ENCODE measurements at regions not wholly inside any gene's neighbourhood (a gene's known extent, or its start where the extent isn't known, plus 50 kb on each side); places are given as distances from the start of the nearest gene placed in this dataset.
"Not testable (repeated sequence)": the region's sequence is repeated elsewhere in the genome, so short reads cannot be mapped to it uniquely, and the experiment has no call there.

DNA sequence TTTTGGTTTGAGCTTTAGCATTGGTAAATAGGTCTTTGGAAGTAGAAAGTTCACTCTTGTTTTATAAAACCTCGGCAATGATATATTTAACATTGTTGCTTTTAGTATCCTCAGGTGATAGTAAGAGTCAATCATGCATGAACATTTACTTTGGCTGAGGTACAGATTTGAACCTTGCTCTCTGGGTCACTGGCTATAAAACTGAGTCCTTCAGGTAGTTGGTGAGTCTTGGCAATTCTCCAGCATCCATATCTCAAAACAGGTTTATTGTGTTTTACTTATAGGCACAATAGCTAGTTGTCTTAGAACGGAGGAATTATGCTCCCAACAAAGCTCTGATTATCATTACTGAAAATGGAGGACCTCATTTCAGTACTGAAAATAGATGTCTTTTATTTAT is 75.1 kb downstream of the MAT2B start:
- TF ChIP-seq, protein P1, sequence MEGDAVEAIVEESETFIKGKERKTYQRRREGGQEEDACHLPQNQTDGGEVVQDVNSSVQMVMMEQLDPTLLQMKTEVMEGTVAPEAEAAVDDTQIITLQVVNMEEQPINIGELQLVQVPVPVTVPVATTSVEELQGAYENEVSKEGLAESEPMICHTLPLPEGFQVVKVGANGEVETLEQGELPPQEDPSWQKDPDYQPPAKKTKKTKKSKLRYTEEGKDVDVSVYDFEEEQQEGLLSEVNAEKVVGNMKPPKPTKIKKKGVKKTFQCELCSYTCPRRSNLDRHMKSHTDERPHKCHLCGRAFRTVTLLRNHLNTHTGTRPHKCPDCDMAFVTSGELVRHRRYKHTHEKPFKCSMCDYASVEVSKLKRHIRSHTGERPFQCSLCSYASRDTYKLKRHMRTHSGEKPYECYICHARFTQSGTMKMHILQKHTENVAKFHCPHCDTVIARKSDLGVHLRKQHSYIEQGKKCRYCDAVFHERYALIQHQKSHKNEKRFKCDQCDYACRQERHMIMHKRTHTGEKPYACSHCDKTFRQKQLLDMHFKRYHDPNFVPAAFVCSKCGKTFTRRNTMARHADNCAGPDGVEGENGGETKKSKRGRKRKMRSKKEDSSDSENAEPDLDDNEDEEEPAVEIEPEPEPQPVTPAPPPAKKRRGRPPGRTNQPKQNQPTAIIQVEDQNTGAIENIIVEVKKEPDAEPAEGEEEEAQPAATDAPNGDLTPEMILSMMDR (IDR thresholded peaks at IDR 0.05; ENCODE audit: low read depth, low read length), result no peak
- no peak for DNase-seq (ENCODE audit: low read depth in 1 of 2, low spot score in 1 of 2)
- no peaks in the 10 kb centered on the region for H3K9me3 ChIP-seq (ENCODE audit: low read depth)

DNA sequence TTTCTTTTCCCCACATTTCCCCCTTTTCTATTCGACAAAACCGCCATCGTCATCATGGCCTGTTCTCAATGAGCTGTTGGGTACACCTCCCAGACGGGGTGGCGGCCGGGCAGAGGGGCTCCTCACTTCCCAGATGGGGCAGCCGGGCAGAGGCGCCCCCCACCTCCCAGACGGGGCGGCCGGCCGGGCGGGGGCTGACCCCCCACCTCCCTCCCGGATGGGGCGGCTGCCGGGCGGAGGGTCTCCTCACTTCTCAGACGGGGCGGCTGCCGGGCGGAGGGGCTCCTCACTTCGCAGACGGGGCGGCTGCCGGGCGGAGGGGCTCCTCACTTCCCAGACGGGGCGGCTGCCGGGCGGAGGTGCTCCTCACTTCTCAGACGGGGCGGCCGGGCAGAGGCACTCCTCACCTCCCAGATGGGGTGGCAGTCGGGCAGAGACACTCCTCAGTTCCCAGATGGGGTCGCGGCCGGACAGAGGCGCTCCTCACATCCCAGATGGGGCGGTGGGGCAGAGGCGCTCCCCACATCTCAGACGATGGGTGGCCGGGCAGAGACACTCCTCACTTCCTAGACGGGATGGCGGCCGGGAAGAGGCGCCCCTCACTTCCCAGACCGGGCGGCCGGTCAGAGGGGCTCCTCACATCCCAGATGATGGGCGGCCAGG is 78.2 kb downstream of the MAT2B start:
- H3K36me3 ChIP-seq, result not testable (repeated sequence)

More for the DNA sequence above, 75.1 kb downstream of the MAT2B start:
- no peaks in the 10 kb centered on the region for H3K4me1 ChIP-seq (ENCODE audit: low read depth)
- no peak overlapping the region for H3K27ac ChIP-seq
- H3K36me3 ChIP-seq, result no peaks in the 10 kb centered on the region
- no peaks in the 10 kb centered on the region for H3K27me3 ChIP-seq
- H3K4me3 ChIP-seq, result no peak overlapping the region

DNA sequence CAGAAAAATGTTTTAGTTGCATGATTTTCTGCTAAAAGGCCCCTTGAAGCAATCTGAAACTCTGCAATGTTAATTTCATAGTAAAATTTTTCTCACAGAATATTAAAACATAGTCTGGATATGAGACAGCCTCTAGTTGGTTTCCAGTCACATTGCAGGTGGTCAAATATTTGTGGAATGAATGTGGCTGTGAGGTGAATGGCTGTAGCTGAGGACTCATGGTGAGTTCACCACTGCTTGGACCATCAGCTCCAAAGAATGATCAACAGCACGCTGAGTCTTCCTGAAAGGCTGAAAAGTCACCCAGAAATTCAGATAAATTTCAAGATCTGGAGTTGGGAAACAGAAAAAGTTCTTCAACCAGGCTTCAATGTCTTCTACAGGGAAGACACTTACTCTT is 79.8 kb downstream of the MAT2B start:
- Histone ChIP-seq H3K36me3 (no peaks in the 10 kb centered on the region), H3K9me3 (ENCODE audit: low read depth) (no peaks in the 10 kb centered on the region), H3K4me3 (no peak overlapping the region), H3K4me1 (ENCODE audit: low read depth) (no peaks in the 10 kb centered on the region), H3K27ac (no peak overlapping the region), H3K27me3 (no peaks in the 10 kb centered on the region)
- TF ChIP-seq, protein P1 (IDR thresholded peaks at IDR 0.05; ENCODE audit: low read depth, low read length), result no peak
- no peak for DNase-seq (ENCODE audit: low read depth in 1 of 2, low spot score in 1 of 2)

More for the DNA sequence above, 78.2 kb downstream of the MAT2B start:
- H3K27me3 ChIP-seq; H3K27ac ChIP-seq; H3K9me3 ChIP-seq (ENCODE audit: low read depth); H3K4me3 ChIP-seq; DNase-seq (ENCODE audit: low read depth in 1 of 2, low spot score in 1 of 2); H3K4me1 ChIP-seq (ENCODE audit: low read depth): not testable (repeated sequence)

DNA sequence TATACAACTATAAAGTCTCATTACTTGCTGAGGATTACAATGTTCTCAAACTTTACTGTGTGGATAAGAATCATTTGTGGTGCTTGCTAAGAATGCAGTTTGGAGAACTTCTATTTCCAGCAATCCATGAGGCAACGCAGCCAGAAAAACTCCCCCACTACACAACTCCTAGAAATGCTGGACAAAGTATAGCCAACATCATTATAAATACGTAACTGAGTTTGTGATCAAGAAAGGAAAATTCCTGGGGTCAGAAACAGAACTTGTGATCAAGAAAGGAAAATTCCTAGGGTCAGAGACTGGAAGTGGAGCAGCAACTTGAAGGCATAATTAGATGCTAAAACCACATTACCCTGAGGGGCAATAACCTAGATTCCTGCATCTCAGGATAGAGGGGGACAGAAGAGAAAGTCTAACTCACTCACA is 81.1 kb downstream of the MAT2B start:
- no peaks in the 10 kb centered on the region for H3K27me3 ChIP-seq
- no peak overlapping the region for H3K27ac ChIP-seq
- DNase-seq (ENCODE audit: low read depth in 1 of 2, low spot score in 1 of 2), result no peak

DNA sequence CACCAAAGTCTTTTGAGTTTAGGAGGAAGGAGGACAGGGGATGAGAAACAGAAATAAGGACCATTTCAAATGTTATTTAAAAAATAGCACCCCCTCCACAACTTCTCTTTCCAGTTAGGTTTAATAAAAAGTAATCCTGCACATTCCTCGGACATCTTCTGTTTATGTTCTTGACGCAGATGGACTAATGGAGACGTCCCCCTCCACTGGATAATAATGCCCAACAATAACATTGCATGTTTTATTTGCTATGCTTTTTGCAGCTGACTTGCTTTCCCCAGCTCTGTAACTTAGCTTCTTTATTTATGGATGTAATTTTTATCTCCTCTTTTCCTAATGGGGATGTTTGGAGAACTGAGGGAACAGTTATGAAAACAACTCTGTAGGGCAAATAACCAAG is 89.5 kb downstream of the MAT2B start:
- TF ChIP-seq, protein P1 (IDR thresholded peaks at IDR 0.05; ENCODE audit: low read depth, low read length), result no peak
- Histone ChIP-seq H3K36me3 (no peaks in the 10 kb centered on the region), H3K4me1 (ENCODE audit: low read depth) (peaks cover 3% of the 10 kb centered on the region)

More for the DNA sequence above, 81.1 kb downstream of the MAT2B start:
- TF ChIP-seq, protein P1 (IDR thresholded peaks at IDR 0.05; ENCODE audit: low read depth, low read length), result no peak
- H3K9me3 ChIP-seq (ENCODE audit: low read depth), result no peaks in the 10 kb centered on the region
- H3K4me3 ChIP-seq, result no peak overlapping the region
- H3K4me1 ChIP-seq (ENCODE audit: low read depth), result no peaks in the 10 kb centered on the region
- no peaks in the 10 kb centered on the region for H3K36me3 ChIP-seq

DNA sequence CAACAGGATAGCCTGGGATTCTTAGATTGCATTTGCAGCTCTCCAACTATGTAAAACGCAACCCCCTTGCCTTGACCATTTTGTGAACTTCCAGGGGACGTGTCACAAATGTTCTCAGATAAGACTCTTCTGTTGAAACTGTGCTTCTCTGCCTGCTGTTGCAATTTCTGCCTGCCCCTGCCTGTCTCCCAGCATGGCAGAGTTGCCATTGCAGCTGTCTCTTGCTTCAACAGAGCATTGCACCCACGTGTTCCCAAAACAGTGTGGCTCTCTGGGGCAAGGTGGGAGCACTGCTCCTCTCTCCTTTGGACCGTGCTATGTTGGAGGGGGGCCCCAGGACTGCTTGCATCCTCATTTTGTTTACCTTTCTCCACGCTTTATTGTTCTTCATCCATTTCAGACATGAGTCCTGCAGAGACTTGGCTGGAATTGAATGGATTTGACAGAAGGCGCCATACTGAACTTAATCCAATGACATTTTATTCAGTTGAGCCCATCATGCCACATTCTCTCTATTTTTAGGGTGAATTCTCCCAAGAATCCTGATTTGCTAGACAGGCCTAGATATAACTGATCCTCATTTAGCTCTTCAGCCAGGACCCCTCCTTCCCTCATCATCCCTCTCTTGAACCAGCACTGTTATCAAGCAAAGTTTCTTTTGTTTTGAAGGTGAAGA is 90.7 kb downstream of the MAT2B start:
- Histone ChIP-seq H3K4me3 (no peak overlapping the region), H3K27me3 (no peaks in the 10 kb centered on the region), H3K36me3 (no peaks in the 10 kb centered on the region)

More for the DNA sequence above, 89.5 kb downstream of the MAT2B start:
- DNase-seq (ENCODE audit: low read depth in 1 of 2, low spot score in 1 of 2), result no peak
- H3K27me3 ChIP-seq, result no peaks in the 10 kb centered on the region
- no peak overlapping the region for H3K27ac ChIP-seq
- H3K9me3 ChIP-seq (ENCODE audit: low read depth), result no peaks in the 10 kb centered on the region
- H3K4me3 ChIP-seq, result no peak overlapping the region

More for the DNA sequence above, 90.7 kb downstream of the MAT2B start:
- no peak for DNase-seq (ENCODE audit: low read depth in 1 of 2, low spot score in 1 of 2)
- H3K27ac ChIP-seq, result no peak overlapping the region
- TF ChIP-seq, protein P1 (IDR thresholded peaks at IDR 0.05; ENCODE audit: low read depth, low read length), result no peak
- H3K4me1 ChIP-seq (ENCODE audit: low read depth), result peaks cover 3% of the 10 kb centered on the region
- no peaks in the 10 kb centered on the region for H3K9me3 ChIP-seq (ENCODE audit: low read depth)

All from cardiac muscle cell (in vitro differentiated cells and primary cell).